Neuronal stem cell (in vitro differentiated cells): ENCODE measurements at regions not wholly inside any gene's neighbourhood (a gene's known extent, or its start where the extent isn't known, plus 50 kb on each side); places are given as distances from the start of the nearest gene placed in this dataset.

Experiments used
- DNase-seq: peaks from one replicate; pipeline ENCODE4 v3.0.0-alpha.2; 2013; ENCODE audit warnings: low spot score
- H2AFZ ChIP-seq: one replicate; pipeline ENCODE4 v1.6.1; 2013; ENCODE audit warnings: mild to moderate bottlenecking, low read length, inconsistent platforms
- H2AK5ac ChIP-seq: 2 replicates; pipeline ENCODE4 v1.6.1; 2013; ENCODE audit warnings: low read depth, mild to moderate bottlenecking, inconsistent platforms, low read length, moderate library complexity, mixed read lengths
- H2BK120ac ChIP-seq: 2 replicates; pipeline ENCODE4 v1.6.1; 2013; ENCODE audit warnings: low read depth, mild to moderate bottlenecking, inconsistent platforms, low read length, moderate library complexity, mixed read lengths
- H2BK12ac ChIP-seq: one replicate; pipeline ENCODE4 v1.6.1; 2013; ENCODE audit warnings: low read length, inconsistent platforms
- H2BK15ac ChIP-seq: 2 replicates; pipeline ENCODE4 v1.6.1; 2013; ENCODE audit warnings: mild to moderate bottlenecking, low read length, inconsistent platforms, mixed read lengths
- H2BK5ac ChIP-seq: one replicate; pipeline ENCODE4 v1.6.1; 2013; ENCODE audit warnings: inconsistent platforms, mild to moderate bottlenecking, low read length, moderate library complexity
- H3K14ac ChIP-seq: one replicate; pipeline ENCODE4 v1.6.1; 2013; ENCODE audit warnings: low read length, inconsistent platforms
- H3K18ac ChIP-seq: 2 replicates; pipeline ENCODE4 v1.6.1; 2013; ENCODE audit warnings: low read length, inconsistent platforms
- H3K23ac ChIP-seq: 2 replicates; pipeline ENCODE4 v1.6.1; 2013; ENCODE audit warnings: low read depth, mild to moderate bottlenecking, mixed read lengths, low read length, inconsistent platforms; ENCODE audit not compliant: poor library complexity
- H3K27ac ChIP-seq: replicated peaks from 3 replicates; pipeline ENCODE4 v1.5.1; 2013; ENCODE audit warnings: low read length, inconsistent platforms
- H3K27me3 ChIP-seq, 3 experiments: 2 replicates each; pipeline ENCODE4 v1.6.1; 2013; ENCODE audit warnings: low read length in 3 of 3, mild to moderate bottlenecking in 2 of 3, inconsistent platforms in 1 of 3, low read depth in 1 of 3, mixed read lengths in 1 of 3, moderate library complexity in 1 of 3; ENCODE audit not compliant: control insufficient read depth in 3 of 3, insufficient read depth in 3 of 3
- H3K36me3 ChIP-seq, 2 donors: replicated peaks in 1 of 2; 2 replicates each; pipeline ENCODE4 v1.6.1; 2013; ENCODE audit warnings: low read length in 2 of 2; ENCODE audit not compliant: control insufficient read depth in 2 of 2, insufficient read depth in 2 of 2
- H3K4ac ChIP-seq: 2 replicates; pipeline ENCODE4 v1.6.1; 2013; ENCODE audit warnings: inconsistent platforms, mild to moderate bottlenecking, low read length, moderate library complexity
- H3K4me1 ChIP-seq, 2 donors: 1 replicate in 1 of 2; 2 replicates in 1 of 2; pipeline ENCODE4 v1.6.1; 2013; ENCODE audit warnings: low read length in 2 of 2, low read depth in 1 of 2; ENCODE audit not compliant: control insufficient read depth in 2 of 2, insufficient read depth in 1 of 2
- H3K4me2 ChIP-seq: one replicate; pipeline ENCODE4 v1.6.1; 2013; ENCODE audit warnings: mild to moderate bottlenecking, low read length, inconsistent platforms; ENCODE audit not compliant: insufficient read depth, poor library complexity, severe bottlenecking
- H3K4me3 ChIP-seq, 2 donors: 2 replicates each; pipeline ENCODE4 v1.5.1; 2013; ENCODE audit warnings: low read length in 2 of 2, mild to moderate bottlenecking in 2 of 2, inconsistent platforms in 1 of 2, moderate library complexity in 1 of 2
- H3K79me1 ChIP-seq: one replicate; pipeline ENCODE4 v1.6.1; 2013; ENCODE audit warnings: low read depth, mild to moderate bottlenecking, inconsistent platforms, low read length, moderate library complexity
- H3K9ac ChIP-seq: one replicate; pipeline ENCODE4 v1.6.1; 2013; ENCODE audit warnings: mild to moderate bottlenecking, low read depth, low read length, inconsistent platforms; ENCODE audit not compliant: poor library complexity
- H3K9me3 ChIP-seq, 2 donors: replicated peaks in 1 of 2; 2 replicates each; pipeline versions ENCODE3 to v1.6.1; 2013; ENCODE audit warnings: low read length in 2 of 2, mild to moderate bottlenecking in 2 of 2, inconsistent platforms in 1 of 2, low read depth in 1 of 2, mixed read lengths in 1 of 2, moderate library complexity in 1 of 2; ENCODE audit not compliant: control insufficient read depth in 2 of 2, insufficient read depth in 1 of 2
- H4K8ac ChIP-seq: one replicate; pipeline ENCODE4 v1.6.1; 2013; ENCODE audit warnings: low read depth, mild to moderate bottlenecking, inconsistent platforms, low read length, moderate library complexity
- H4K91ac ChIP-seq: one replicate; pipeline ENCODE4 v1.6.1; 2013; ENCODE audit warnings: low read length, low read depth, mild to moderate bottlenecking, inconsistent platforms; ENCODE audit not compliant: poor library complexity
- WGBS, 2 donors: extraction: QIAGEN DNeasy Blood & Tissue Kit; methylation state at CpG; one replicate each; pipeline ENCODE4 v1.1.7; 2013; ENCODE audit warnings: missing lambda C conversion rate in 2 of 2, mixed read lengths in 1 of 2; ENCODE audit not compliant: insufficient read length in 2 of 2, insufficient replicate concordance in 1 of 2; ENCODE audit errors: extremely low coverage in 2 of 2; 5-methylcytosine and 5-hydroxymethylcytosine counted together

DNA sequence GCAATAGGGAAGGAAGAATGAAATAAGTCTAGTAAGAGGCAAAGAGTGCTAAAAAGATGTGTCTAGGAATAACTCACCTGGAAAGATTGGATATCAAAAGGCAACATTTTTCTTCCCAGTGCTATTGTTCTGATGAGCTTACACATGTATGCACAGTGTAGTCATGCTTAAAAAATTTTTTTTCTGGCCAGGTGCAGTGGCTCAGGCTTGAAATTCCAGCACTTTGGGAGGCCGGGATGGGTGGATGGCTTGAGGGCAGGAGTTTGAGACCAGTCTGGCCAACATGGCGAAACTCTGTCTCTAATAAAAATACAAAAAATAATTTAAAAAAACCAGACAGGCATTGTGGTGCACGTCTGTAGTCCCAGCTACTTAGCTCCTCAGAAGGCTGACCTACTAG, 795.8 kb upstream of the IGFBP7 start:
- WGBS, 2 donors = no CpG with 5 or more reads among the region's 3 CpGs
- H3K36me3 ChIP-seq = no peaks in the 10 kb centered on the region
- H2BK120ac ChIP-seq = no peak overlapping the region
- no peak overlapping the region for H3K4me3 ChIP-seq
- H4K91ac ChIP-seq = no peak overlapping the region
- H3K4ac ChIP-seq = no peak overlapping the region
- no peak overlapping the region for H2AK5ac ChIP-seq
- H3K18ac ChIP-seq = no peak overlapping the region
- no peaks in the 10 kb centered on the region for H3K79me1 ChIP-seq
- no peak overlapping the region for H3K9ac ChIP-seq
- H3K27ac ChIP-seq = no peak overlapping the region
- no peaks in the 10 kb centered on the region for H3K27me3 ChIP-seq
- H3K23ac ChIP-seq = no peak overlapping the region
- H3K4me2 ChIP-seq = no peak overlapping the region
- H2BK5ac ChIP-seq = no peak overlapping the region
- H2AFZ ChIP-seq = no peak overlapping the region
- no peak overlapping the region for H2BK12ac ChIP-seq
- no peak overlapping the region for H4K8ac ChIP-seq
- H3K9me3 ChIP-seq = no peaks in the 10 kb centered on the region
- H3K4me1 ChIP-seq = no peaks in the 10 kb centered on the region
- no peak for DNase-seq
- no peak overlapping the region for H2BK15ac ChIP-seq
- no peak overlapping the region for H3K14ac ChIP-seq

DNA sequence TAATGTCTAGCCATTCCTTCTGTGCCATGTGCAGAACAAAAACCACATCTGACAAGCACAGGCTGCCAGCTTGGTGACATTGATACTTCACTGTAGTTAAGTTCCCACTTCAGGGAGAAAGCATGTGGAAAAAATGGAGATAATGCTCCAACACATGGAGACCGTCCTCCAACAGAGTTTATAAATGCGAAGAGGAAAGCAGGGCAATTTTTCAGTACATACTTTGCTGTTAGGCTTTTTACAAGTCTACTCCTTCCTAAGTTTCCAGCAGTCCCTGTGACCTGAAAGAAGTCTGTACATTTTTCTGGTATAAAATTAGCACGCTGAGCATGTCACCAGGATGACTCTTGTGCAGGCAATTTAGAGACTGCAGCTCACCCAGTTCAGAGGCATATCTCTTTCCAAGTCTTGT, 766.9 kb upstream of the IGFBP7 start:
- no peak overlapping the region for H2BK120ac ChIP-seq
- DNase-seq = no peak
- H2BK12ac ChIP-seq = no peak overlapping the region
- H3K18ac ChIP-seq = no peak overlapping the region
- no peak overlapping the region for H4K91ac ChIP-seq
- no peak overlapping the region for H3K4me3 ChIP-seq
- H3K4me2 ChIP-seq = no peak overlapping the region
- H3K9ac ChIP-seq = no peak overlapping the region
- H2AFZ ChIP-seq = no peak overlapping the region
- H3K27ac ChIP-seq = no peak overlapping the region
- H3K4ac ChIP-seq = no peak overlapping the region
- H3K36me3 ChIP-seq = no peaks in the 10 kb centered on the region
- no peak overlapping the region for H2AK5ac ChIP-seq
- no peak overlapping the region for H3K23ac ChIP-seq
- H2BK5ac ChIP-seq = no peak overlapping the region
- no peak overlapping the region for H4K8ac ChIP-seq
- WGBS, 2 donors = no CpG with 5 or more reads among the region's 3 CpGs
- H3K27me3 ChIP-seq = no peaks in the 10 kb centered on the region
- H3K14ac ChIP-seq = no peak overlapping the region
- no peaks in the 10 kb centered on the region for H3K4me1 ChIP-seq
- H2BK15ac ChIP-seq = no peak overlapping the region
- H3K79me1 ChIP-seq = no peaks in the 10 kb centered on the region
- H3K9me3 ChIP-seq = peaks cover 0 to 1% of the 10 kb centered on the region in 2 donors

DNA sequence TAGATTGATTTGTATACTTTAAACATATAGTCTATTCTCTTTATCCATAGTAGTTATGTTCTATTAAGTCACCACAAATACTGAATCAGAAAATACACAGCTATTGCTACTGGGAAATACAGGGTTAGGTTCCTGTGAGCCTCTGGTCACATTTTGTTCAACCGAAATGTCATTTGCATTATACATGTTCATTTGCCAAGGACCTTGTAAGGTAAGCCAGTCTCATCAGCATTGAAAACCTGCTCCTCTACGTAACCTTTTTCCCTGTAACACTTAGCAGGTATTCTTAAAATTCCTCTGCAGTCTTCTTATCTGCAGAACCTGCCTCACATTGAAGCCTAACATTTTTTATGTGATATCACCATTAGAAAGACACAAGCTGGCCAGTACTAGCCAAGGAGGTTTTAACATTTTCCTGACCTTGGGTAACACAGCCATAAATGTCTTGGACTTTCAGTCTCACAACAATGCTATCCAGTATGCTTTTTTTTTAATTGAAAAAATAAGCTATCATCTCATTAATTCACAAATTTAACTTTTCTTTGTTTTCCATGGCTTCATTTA, 765.7 kb upstream of the IGFBP7 start:
- Histone ChIP-seq H2BK5ac (no peak overlapping the region), H3K79me1 (no peaks in the 10 kb centered on the region), H3K4ac (no peak overlapping the region), H2BK12ac (no peak overlapping the region), H3K4me2 (no peak overlapping the region), H4K8ac (no peak overlapping the region), H3K4me3 (no peak overlapping the region), H2AFZ (no peak overlapping the region), H2AK5ac (no peak overlapping the region), H2BK15ac (no peak overlapping the region), H3K23ac (no peak overlapping the region), H2BK120ac (no peak overlapping the region), H3K18ac (no peak overlapping the region), H3K36me3 (no peaks in the 10 kb centered on the region), H3K27ac (no peak overlapping the region), H4K91ac (no peak overlapping the region), H3K9me3 (peaks cover 0 to under 1% of the 10 kb centered on the region in 2 donors), H3K4me1 (no peaks in the 10 kb centered on the region), H3K27me3 (no peaks in the 10 kb centered on the region), H3K9ac (no peak overlapping the region), H3K14ac (no peak overlapping the region)
- no peak for DNase-seq
- WGBS, 2 donors = no CpG with 5 or more reads among the region's 2 CpGs

DNA sequence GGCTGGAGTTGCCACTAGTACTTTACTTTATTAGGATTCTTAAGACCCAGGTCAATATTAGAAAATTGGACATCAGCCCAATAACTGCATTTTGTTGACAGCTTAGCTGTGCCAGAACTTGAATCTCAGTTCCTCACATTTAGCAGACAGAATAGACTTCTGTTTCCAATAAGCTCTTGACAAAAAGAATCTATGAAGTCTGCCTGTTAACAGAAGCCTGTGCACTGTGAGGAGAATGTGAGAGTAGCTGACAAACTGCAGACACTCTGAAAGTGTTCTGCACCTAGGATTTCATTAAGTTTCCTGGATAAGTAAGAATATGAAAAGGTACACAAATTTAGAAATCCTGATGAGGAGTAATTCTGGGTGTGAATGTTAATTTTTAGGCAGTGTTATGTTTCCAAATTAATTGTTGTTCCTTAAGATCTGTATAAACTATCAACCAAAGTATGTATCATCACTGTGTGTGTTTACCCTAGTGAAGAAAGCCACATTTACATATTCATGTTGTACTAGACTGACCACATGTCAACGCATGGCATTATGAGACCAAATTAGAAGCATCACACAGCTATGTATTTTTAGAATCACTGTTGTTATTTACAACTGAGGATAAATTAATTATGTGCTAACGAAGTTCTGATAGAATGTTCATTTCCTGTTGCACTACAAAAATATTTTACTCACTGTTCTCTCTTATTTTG, 756.4 kb upstream of the IGFBP7 start:
- Histone ChIP-seq H3K23ac (no peak overlapping the region), H2BK120ac (no peak overlapping the region), H4K8ac (no peak overlapping the region), H2BK15ac (no peak overlapping the region), H3K4me2 (no peak overlapping the region), H4K91ac (no peak overlapping the region), H3K79me1 (no peaks in the 10 kb centered on the region), H3K9me3 (no peaks in the 10 kb centered on the region), H2BK12ac (no peak overlapping the region), H3K9ac (no peak overlapping the region), H3K4me1 (no peaks in the 10 kb centered on the region), H3K4me3 (no peak overlapping the region), H3K4ac (no peak overlapping the region), H3K18ac (no peak overlapping the region), H3K36me3 (no peaks in the 10 kb centered on the region), H3K14ac (no peak overlapping the region), H2AFZ (no peak overlapping the region), H3K27me3 (no peaks in the 10 kb centered on the region), H2AK5ac (no peak overlapping the region), H3K27ac (no peak overlapping the region), H2BK5ac (no peak overlapping the region)
- whole genome bisulfite sequencing, 2 donors = no CpG with 5 or more reads among the region's 2 CpGs
- DNase-seq = no peak
